AG04450 (cell line): ENCODE measurements at regions not wholly inside any gene's neighbourhood (a gene's known extent, or its start where the extent isn't known, plus 50 kb on each side); places are given as distances from the start of the nearest gene placed in this dataset.

Experiments used
- CTCF ChIA-PET: fragments of 300-600, 350-600 bp; formaldehyde crosslinking; extraction: SDS; loops from one replicate; lab custom pipeline; 2022; ENCODE audit warnings: antibody characterized with exemption, inconsistent platforms; lab: Charles Lee
- POLR2A ChIA-PET: fragments of 350-600 bp; formaldehyde crosslinking; extraction: SDS; loops from one replicate; lab custom pipeline; 2021; ENCODE audit warnings: antibody characterized with exemption, inconsistent platforms; lab: Yijun Ruan, JAX
- DNase-seq: peaks from one replicate; pipeline ENCODE4 v3.0.0-alpha.2; 2011; ENCODE audit warnings: low read depth, low spot score
- H3K27ac ChIP-seq: one replicate; pipeline ENCODE4 v1.5.1; 2012; ENCODE audit warnings: low read depth, low read length, control low read depth
- H3K27me3 ChIP-seq: one replicate; pipeline ENCODE4 v1.6.0; 2012; ENCODE audit warnings: low read length; ENCODE audit not compliant: control insufficient read depth, insufficient read depth
- H3K4me3 ChIP-seq: 2 replicates; pipeline ENCODE4 v1.5.1; 2011; ENCODE audit warnings: mild to moderate bottlenecking, low read depth, low read length, control low read depth
- H3K9me3 ChIP-seq: 2 replicates; pipeline ENCODE4 v1.5.1; 2012; ENCODE audit warnings: low read length; ENCODE audit not compliant: control insufficient read depth, insufficient read depth
- CTCF ChIP-seq: IDR thresholded peaks from 2 replicates; pipeline ENCODE4 v1.5.1; 2011; ENCODE audit warnings: low read depth, low read length, control low read depth, inconsistent platforms

GRCh38 chr4:3655485-3655884, 110.7 kb upstream of the ADRA2C start:
- no peak for TF ChIP-seq CTCF
- H3K4me3 ChIP-seq = no peak overlapping the region
- ChIA-PET CTCF (no interaction called here), POLR2A (interaction anchor here (0.6 kb wide), 1 partner anchor 1979 kb away, joined by 5 read pairs; no protein-coding TSS in a partner anchor)
- peaks cover 17% of the 10 kb centered on the region for H3K27me3 ChIP-seq
- H3K9me3 ChIP-seq = no peaks in the 10 kb centered on the region; the same call in 1 of the 2 replicates
- H3K27ac ChIP-seq = no peak overlapping the region
- no peak for DNase-seq

DNA sequence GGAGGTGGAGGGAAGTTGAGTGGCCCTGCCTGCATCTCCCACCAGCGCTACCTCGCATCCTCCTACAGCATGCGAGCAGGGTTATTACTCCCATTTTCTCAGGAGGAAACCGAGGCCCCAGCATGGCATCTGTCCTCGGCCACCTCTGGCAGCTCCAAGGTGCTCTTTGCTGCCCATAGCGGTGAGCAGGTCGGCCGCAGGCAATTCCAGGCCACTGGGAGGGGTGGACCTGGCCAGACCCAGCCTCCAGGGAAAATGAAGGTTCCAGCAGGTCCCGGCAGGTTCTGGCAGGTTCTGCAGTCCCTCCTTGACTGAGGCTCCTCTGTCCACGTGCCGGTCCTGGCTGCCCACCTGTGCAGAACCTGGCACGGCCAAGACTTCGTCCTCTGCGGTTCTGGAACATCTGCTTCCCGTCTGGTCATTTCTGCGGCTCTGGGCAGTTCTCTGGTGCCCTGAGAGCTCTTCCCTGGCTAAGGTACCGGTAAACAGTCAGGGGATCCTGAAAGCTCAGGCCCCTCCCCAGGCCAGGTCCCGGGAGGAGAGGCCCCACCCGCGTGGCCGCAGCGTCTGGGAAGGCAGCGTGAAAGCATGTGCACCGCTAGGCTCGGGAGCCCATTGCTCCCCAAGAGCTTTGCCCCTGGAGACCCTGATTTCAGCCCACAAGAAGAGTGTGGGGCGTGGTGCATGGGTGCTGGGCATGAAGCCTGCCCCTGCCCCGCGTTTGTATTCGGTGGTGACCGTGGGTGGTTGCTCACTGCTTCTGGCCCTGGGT, 112.0 kb upstream of the ADRA2C start:
- ChIA-PET POLR2A (no interaction called here), CTCF (no interaction called here)
- Histone ChIP-seq H3K27ac (no peak overlapping the region), H3K4me3 (no peak overlapping the region), H3K27me3 (peaks cover 15% of the 10 kb centered on the region), H3K9me3 (no peaks in the 10 kb centered on the region; the same call in 1 of the 2 replicates)
- DNase-seq = no peak
- no peak for TF ChIP-seq CTCF

- DNase-seq = no peak
- Histone ChIP-seq H3K4me3 (no peak overlapping the region), H3K27ac (no peak overlapping the region), H3K27me3 (peaks cover 21% of the 10 kb centered on the region), H3K9me3 (no peaks in the 10 kb centered on the region)
- no peak for TF ChIP-seq CTCF
- ChIA-PET CTCF (no interaction called here), POLR2A (no interaction called here)
Measured at GRCh38 chr4:3652586-3652985, 113.6 kb upstream of the ADRA2C start.

DNA sequence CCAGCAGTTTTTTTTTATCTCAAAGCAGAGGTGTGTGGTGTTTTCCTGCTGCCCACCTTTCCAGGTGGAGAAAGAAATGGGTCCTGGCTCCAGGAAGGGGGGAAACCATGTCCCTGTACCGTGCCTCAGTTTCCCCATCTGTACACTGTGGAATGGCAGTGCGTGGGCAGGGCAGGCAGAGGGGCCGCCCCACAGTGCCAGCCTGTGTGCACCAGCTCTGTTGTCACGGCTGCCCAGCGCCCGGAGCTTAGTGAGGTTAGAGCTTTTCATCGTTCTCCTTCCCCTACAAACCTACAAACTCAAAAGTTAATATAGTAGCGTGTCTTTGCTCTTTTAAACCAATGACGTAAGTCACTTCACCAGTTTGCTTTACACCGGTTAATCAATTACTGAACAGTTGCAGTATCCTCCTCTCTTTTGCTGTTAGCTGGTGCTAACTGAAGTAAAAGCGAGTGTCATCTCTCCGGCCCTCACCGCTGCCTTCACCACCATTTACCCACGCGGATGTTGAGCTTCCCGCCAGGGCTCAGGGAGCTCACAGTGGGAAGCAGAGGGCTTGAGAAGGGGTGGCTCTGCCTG, 114.8 kb upstream of the ADRA2C start:
- Histone ChIP-seq H3K4me3 (no peak overlapping the region), H3K27me3 (peaks cover 17% of the 10 kb centered on the region), H3K9me3 (no peaks in the 10 kb centered on the region), H3K27ac (no peak overlapping the region)
- CTCF ChIA-PET = no interaction called here
- no peak for DNase-seq
- TF ChIP-seq CTCF = no peak
- POLR2A ChIA-PET = no interaction called here

GRCh38 chr4:3649491-3649890, 116.7 kb upstream of the ADRA2C start:
- DNase-seq = no peak
- Histone ChIP-seq H3K27ac (no peak overlapping the region), H3K9me3 (no peaks in the 10 kb centered on the region; the same call in 1 of the 2 replicates), H3K27me3 (peaks cover 17% of the 10 kb centered on the region), H3K4me3 (no peak overlapping the region)
- ChIA-PET CTCF (no interaction called here), POLR2A (no interaction called here)
- no peak for TF ChIP-seq CTCF
